SU-DHL-6 (cell line): ENCODE measurements at regions not wholly inside any gene's neighbourhood (a gene's known extent, or its start where the extent isn't known, plus 50 kb on each side); places are given as distances from the start of the nearest gene placed in this dataset.

Source experiments
- CTCF ChIP-seq: fragments of 200-600 bp; sonication (generic); IDR thresholded peaks from one replicate; pipeline ENCODE4 v1.5.1; 2017; ENCODE audit warnings: antibody characterized with exemption, mild to moderate bottlenecking, low read length, moderate library complexity; ENCODE audit not compliant: insufficient read depth, poor library complexity, severe bottlenecking
- EZH2phosphoT487 ChIP-seq: fragments of 200-600 bp; sonication (generic), shearing (Covaris generic); conservative IDR thresholded peaks from 2 replicates; pipeline ENCODE4 v1.6.1; 2018; ENCODE audit warnings: mild to moderate bottlenecking, antibody characterized with exemption, low read length, moderate library complexity, mixed read lengths

- no peak for TF ChIP-seq CTCF
- no peak for TF ChIP-seq EZH2phosphoT487
These were observed 245.8 kb downstream of the FRK start for GRCh38 chr6:115814907-115815306.
